ENCODE measurements at regions not wholly inside any gene's neighbourhood (a gene's known extent, or its start where the extent isn't known, plus 50 kb on each side); places are given as distances from the start of the nearest gene placed in this dataset.

DNA sequence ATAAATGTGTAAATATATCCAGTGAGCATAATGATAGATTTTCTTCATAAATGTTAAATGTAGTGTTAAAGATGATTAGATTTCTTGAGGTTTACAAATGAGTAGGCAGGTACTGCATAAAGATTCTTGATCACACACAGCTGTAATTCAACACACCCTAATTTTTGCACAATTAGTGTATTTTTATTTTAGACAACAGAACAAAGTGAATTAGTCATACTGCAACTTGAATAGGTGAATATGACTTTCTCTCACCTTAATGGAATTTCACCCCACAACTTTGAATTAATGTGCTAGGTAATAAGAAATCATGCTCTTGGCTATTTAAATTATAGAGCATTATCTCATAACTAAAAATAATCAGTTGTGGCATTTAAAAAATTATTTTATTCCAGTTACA is 795.7 kb upstream of the ACO1 start:
- TF ChIP-seq POLR2A (IDR thresholded peaks at IDR 0.05): no peak
- TF ChIP-seq, protein P1, sequence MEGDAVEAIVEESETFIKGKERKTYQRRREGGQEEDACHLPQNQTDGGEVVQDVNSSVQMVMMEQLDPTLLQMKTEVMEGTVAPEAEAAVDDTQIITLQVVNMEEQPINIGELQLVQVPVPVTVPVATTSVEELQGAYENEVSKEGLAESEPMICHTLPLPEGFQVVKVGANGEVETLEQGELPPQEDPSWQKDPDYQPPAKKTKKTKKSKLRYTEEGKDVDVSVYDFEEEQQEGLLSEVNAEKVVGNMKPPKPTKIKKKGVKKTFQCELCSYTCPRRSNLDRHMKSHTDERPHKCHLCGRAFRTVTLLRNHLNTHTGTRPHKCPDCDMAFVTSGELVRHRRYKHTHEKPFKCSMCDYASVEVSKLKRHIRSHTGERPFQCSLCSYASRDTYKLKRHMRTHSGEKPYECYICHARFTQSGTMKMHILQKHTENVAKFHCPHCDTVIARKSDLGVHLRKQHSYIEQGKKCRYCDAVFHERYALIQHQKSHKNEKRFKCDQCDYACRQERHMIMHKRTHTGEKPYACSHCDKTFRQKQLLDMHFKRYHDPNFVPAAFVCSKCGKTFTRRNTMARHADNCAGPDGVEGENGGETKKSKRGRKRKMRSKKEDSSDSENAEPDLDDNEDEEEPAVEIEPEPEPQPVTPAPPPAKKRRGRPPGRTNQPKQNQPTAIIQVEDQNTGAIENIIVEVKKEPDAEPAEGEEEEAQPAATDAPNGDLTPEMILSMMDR (IDR thresholded peaks at IDR 0.05): no peak

Measured in testis (tissue), 2 donors.